ENCODE measurements at regions not wholly inside any gene's neighbourhood (a gene's known extent, or its start where the extent isn't known, plus 50 kb on each side); places are given as distances from the start of the nearest gene placed in this dataset.

DNA sequence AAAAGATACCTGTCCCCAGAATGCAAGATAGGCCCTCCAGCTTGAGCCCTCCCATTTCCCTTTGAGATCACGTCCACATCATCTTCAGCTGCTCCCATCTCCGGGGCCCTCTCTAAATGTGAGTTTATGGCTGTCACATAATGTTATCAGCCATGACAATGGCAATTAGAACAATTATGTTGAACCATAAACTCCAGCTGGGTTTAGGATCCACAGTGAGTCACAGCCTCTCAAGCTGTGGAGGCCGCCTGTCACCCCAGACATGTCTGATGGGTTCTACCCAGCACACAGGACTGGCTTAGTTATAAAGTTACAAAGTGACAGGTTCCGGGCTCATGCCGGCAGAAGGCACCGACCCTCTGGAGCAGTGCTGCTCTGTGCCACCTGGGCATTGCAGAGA, 597.3 kb downstream of the PTPRU start:
- 0 out of 2 replicates have a peak, but pooled peaks cover 3% of the 10 kb centered on the region for H3K27me3 ChIP-seq (ENCODE audit: insufficient read depth, low read depth)

GRCh38 chr1:29832936-29833335, 596.6 kb downstream of the PTPRU start:
- H3K4me3 ChIP-seq (IDR thresholded peaks at IDR 0.05; ENCODE audit: insufficient read depth, low read depth, low read length) = no peak overlapping the region
- H3K9ac ChIP-seq = no peak overlapping the region
- TF ChIP-seq, protein P1, sequence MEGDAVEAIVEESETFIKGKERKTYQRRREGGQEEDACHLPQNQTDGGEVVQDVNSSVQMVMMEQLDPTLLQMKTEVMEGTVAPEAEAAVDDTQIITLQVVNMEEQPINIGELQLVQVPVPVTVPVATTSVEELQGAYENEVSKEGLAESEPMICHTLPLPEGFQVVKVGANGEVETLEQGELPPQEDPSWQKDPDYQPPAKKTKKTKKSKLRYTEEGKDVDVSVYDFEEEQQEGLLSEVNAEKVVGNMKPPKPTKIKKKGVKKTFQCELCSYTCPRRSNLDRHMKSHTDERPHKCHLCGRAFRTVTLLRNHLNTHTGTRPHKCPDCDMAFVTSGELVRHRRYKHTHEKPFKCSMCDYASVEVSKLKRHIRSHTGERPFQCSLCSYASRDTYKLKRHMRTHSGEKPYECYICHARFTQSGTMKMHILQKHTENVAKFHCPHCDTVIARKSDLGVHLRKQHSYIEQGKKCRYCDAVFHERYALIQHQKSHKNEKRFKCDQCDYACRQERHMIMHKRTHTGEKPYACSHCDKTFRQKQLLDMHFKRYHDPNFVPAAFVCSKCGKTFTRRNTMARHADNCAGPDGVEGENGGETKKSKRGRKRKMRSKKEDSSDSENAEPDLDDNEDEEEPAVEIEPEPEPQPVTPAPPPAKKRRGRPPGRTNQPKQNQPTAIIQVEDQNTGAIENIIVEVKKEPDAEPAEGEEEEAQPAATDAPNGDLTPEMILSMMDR (conservative IDR thresholded peaks at IDR 0.05; ENCODE audit: low read depth, low read length) = no peak
- H3K79me2 ChIP-seq (ENCODE audit: insufficient read depth, low read depth) = no peaks in the 10 kb centered on the region
- no peak overlapping the region for H3K27ac ChIP-seq
- H3K4me1 ChIP-seq (ENCODE audit: low read depth, poor library complexity, severe bottlenecking) = no peaks in the 10 kb centered on the region
- H3K36me3 ChIP-seq (ENCODE audit: insufficient read depth) = no peaks in the 10 kb centered on the region
- H3K4me2 ChIP-seq = no peak overlapping the region
- H3K27me3 ChIP-seq (ENCODE audit: insufficient read depth, low read depth) = 0 out of 2 replicates have a peak, but pooled peaks cover 3% of the 10 kb centered on the region
- H4K20me1 ChIP-seq (ENCODE audit: insufficient read depth) = no peaks in the 10 kb centered on the region
- no peak overlapping the region for H2AFZ ChIP-seq (ENCODE audit: low read depth)

More for the DNA sequence above, 597.3 kb downstream of the PTPRU start:
- no peaks in the 10 kb centered on the region for H4K20me1 ChIP-seq (ENCODE audit: insufficient read depth)
- H3K4me2 ChIP-seq = no peak overlapping the region
- H3K4me1 ChIP-seq (ENCODE audit: low read depth, poor library complexity, severe bottlenecking) = no peaks in the 10 kb centered on the region
- H3K9ac ChIP-seq = no peak overlapping the region
- no peak overlapping the region for H3K27ac ChIP-seq
- H3K36me3 ChIP-seq (ENCODE audit: insufficient read depth) = no peaks in the 10 kb centered on the region
- H3K79me2 ChIP-seq (ENCODE audit: insufficient read depth, low read depth) = no peaks in the 10 kb centered on the region
- H3K4me3 ChIP-seq (IDR thresholded peaks at IDR 0.05; ENCODE audit: insufficient read depth, low read depth, low read length) = no peak overlapping the region
- TF ChIP-seq, protein P1 (conservative IDR thresholded peaks at IDR 0.05; ENCODE audit: low read depth, low read length) = no peak
- no peak overlapping the region for H2AFZ ChIP-seq (ENCODE audit: low read depth)

GRCh38 chr1:29832471-29832870, 596.1 kb downstream of the PTPRU start:
- H2AFZ ChIP-seq (ENCODE audit: low read depth) = no peak overlapping the region
- H3K4me3 ChIP-seq (IDR thresholded peaks at IDR 0.05; ENCODE audit: insufficient read depth, low read depth, low read length) = no peak overlapping the region
- no peaks in the 10 kb centered on the region for H4K20me1 ChIP-seq (ENCODE audit: insufficient read depth)
- no peaks in the 10 kb centered on the region for H3K4me1 ChIP-seq (ENCODE audit: low read depth, poor library complexity, severe bottlenecking)
- H3K27me3 ChIP-seq (ENCODE audit: insufficient read depth, low read depth) = 0 out of 2 replicates have a peak, but pooled peaks cover 3% of the 10 kb centered on the region
- H3K4me2 ChIP-seq = no peak overlapping the region
- H3K27ac ChIP-seq = no peak overlapping the region
- H3K36me3 ChIP-seq (ENCODE audit: insufficient read depth) = no peaks in the 10 kb centered on the region
- no peak overlapping the region for H3K9ac ChIP-seq
- no peaks in the 10 kb centered on the region for H3K79me2 ChIP-seq (ENCODE audit: insufficient read depth, low read depth)
- TF ChIP-seq, protein P1 (conservative IDR thresholded peaks at IDR 0.05; ENCODE audit: low read depth, low read length) = no peak

DNA sequence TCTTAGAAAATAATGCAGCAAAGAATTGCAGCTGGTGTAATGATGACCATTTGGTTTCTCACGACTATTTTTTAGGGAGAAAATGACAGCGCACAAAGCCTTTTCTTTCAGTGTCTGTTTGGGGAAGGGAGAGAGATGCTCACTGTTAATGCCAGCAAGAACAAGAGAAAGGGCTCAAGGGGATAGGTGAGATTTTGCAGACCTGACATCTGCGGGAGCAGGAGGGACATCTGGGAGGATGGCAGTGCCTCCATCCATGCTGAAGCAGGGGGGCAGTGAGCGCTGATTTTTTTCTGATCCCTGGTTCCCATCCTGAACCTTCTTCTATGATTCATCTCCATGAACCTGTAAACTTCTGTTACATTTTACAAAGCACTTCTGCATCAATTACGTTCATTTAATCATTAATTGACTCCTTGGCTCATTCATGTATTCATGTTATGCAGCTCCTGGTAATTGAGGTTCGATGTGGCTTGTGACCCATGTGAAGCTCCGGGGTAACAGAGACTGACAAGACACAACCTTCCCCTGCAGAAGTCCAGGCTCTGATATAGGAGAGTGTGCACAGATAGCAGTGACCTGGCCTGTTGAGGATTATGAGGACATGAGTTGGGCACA, 595.3 kb downstream of the PTPRU start:
- Histone ChIP-seq H3K27ac (no peak overlapping the region), H3K36me3 (ENCODE audit: insufficient read depth) (no peaks in the 10 kb centered on the region), H4K20me1 (ENCODE audit: insufficient read depth) (no peaks in the 10 kb centered on the region), H2AFZ (ENCODE audit: low read depth) (no peak overlapping the region), H3K9ac (no peak overlapping the region), H3K4me2 (no peak overlapping the region), H3K4me1 (ENCODE audit: low read depth, poor library complexity, severe bottlenecking) (no peaks in the 10 kb centered on the region), H3K27me3 (ENCODE audit: insufficient read depth, low read depth) (0 out of 2 replicates have a peak, but pooled peaks cover 3% of the 10 kb centered on the region), H3K4me3 (IDR thresholded peaks at IDR 0.05; ENCODE audit: insufficient read depth, low read depth, low read length) (no peak overlapping the region), H3K79me2 (ENCODE audit: insufficient read depth, low read depth) (no peaks in the 10 kb centered on the region)
- TF ChIP-seq, protein P1 (conservative IDR thresholded peaks at IDR 0.05; ENCODE audit: low read depth, low read length) = no peak

All from KMS-11 (cell line).